GM18520 (cell line): ENCODE measurements at regions not wholly inside any gene's neighbourhood (a gene's known extent, or its start where the extent isn't known, plus 50 kb on each side); places are given as distances from the start of the nearest gene placed in this dataset.
"Not testable (repeated sequence)": the region's sequence is repeated elsewhere in the genome, so short reads cannot be mapped to it uniquely, and the experiment has no call there.

Source experiments
- ATAC-seq: cut with Tn5 transposase; IDR thresholded peaks from one replicate; pipeline ENCODE4 v1.9.1; 2021; ENCODE audit not compliant: unreplicated experiment

GRCh38 chr1:38758820-38759219 lies 100.8 kb downstream of the RRAGC start:
- no peak for ATAC-seq

- ATAC-seq, result no peak
These were observed 112.5 kb downstream of the RRAGC start for GRCh38 chr1:38746941-38747600.

DNA sequence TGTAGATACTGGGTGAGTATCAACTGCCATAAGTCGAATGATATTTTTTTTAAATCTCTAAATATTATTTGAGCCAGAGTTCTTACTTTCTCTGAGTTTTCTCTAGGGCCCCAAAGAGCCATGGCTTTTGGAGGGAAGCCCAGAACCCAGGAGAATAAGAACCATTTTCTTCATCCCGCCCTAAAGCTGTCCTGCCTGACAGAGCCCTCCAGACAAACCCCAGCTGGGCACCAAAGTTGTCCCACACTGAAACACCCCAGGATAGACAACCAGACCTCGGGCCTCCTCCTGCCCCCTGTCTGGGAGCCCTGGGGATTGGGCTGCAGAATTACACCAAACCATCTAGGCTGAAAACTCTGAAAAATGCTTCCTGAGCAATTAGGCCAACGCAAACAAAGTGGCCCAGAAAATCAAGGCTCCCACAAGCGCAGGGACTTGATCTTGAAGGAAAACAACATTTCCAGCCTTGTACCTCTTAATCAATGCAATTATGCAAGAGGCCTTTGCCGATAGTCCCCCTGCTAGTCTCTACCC lies 113.1 kb downstream of the RRAGC start:
- no peak for ATAC-seq

- ATAC-seq, result no peak
These were observed 113.8 kb downstream of the RRAGC start for GRCh38 chr1:38745476-38746401.

- ATAC-seq, result no peak
These were observed 114.9 kb downstream of the RRAGC start for GRCh38 chr1:38744452-38745350.

DNA sequence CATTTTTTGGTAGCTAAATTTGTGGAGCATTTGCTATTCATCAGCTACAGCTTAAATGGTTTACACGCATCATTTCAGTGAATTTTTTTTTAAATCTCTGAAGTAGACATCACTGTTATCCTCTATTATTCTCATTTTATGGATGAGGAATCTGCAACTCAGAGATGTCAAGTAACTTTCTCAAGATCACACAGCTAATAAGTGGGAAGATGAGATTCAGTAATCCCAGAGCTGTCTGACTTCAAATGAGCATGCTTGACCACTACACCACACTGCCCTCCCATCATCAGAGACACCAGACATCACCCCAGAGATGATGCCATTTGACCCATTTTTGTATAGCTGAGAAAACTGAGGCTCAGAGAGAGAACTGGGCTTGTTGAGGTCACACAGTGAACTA lies 116.4 kb downstream of the RRAGC start:
- ATAC-seq, result no peak

- no peak for ATAC-seq
These were observed 118.2 kb downstream of the RRAGC start for GRCh38 chr1:38741341-38741740.

- no peak for ATAC-seq
These were observed 119.1 kb downstream of the RRAGC start for GRCh38 chr1:38740487-38740886.

DNA sequence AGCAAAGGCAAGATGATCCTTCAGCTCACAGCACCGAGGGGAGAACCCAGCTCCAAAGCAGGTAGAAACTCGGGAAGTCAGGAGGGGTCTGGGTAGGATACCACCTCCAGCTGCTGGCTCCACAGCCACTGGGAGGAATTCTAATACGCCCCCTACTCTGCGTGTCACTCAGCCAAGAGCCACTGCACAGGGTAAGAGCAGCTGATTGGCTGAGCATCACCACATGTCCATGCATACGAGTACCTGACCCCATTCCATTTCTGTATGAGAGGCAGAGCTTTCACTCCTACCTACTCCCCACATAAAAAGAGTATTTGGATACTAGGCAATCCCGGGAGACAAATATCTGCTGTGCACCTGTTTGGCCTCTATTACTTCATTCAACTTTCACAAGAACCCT lies 121.4 kb downstream of the RRAGC start:
- no peak for ATAC-seq

GRCh38 chr1:38736399-38736798 lies 123.2 kb downstream of the RRAGC start:
- no peak for ATAC-seq

DNA sequence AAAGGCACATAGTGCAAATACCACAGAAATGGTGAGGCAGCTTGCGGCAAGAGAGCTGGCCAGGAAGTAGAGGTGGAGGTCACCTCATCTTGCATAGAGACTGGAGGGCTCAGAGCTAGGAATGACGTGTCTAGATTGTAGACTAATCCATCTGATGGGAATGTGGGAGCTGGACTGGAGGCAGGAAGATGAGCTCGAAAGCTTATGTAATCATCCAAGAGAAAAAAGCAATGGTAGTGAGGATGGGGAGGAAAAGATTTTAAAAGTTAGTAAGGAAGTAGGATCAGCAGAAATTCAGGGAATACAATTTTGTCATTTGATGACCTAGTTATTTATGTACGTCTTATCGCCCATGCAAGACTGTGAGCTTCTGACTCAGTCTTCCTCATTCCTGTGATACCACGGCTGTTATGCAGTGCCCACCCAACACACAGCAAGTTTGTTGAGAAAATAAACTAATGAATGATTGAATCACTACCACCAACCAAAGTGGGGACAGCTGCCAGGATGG lies 123.9 kb downstream of the RRAGC start:
- ATAC-seq, result no peak

DNA sequence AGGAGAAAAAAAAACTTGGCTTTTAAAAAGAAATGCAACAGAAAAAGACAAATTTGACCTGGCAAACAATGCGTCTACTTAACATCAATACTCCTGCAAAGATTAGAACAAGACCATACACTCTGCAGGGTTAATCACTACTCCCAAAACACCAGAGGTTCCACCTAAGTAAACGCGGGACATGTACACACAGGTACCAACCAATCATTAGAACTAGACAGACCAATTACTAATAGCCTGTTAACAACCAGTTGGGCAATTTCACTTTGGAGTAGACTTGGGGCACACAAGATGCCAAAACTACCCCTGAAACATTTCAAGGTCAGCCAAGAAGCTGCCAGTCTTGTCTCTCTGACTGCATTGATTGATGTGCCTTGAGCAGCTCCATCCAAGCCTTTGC lies 125.8 kb downstream of the RRAGC start:
- ATAC-seq, result no peak

DNA sequence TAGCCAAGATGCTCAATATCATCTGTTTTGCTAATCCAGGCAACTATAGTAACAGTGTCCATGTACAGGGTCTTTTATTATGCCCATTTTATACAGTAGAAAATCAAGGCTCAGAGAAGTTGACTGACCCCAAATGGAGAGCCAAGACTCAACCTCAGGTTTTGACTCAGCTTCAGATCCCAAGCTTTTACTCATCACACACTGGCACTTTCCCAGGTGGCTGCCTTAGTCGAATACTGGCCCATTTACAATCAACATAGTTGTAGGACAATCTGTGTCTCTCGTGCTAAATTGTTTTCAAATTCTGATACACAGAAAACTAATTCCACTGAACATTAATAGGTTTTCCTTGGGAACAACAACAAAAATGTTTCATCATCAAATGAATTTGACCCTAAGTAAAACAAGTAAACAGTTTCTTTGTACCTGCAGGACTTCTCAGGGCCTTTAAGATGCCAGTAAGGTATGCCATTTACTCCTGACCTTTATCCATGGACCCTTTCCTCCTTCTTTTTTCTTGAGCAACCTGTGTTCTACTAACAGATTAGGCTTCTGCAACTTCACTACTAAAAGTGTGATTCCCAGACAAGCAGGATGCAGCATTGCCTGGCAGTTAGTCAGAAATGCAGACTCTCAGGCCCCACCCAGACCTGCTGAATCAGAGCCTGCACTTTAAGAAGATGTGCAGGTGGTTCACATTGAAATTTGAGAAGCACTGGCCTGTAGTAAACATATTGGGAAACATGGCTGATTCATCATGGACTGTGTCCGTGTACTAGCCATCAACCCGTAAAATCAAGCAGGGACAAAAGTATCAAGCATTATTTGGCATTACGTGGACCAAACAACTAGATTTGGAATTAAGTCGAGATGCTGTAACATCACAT lies 128.8 kb downstream of the RRAGC start:
- no peak for ATAC-seq

- ATAC-seq, result no peak
These were observed 131.0 kb downstream of the RRAGC start for GRCh38 chr1:38728585-38728908.

- ATAC-seq, result no peak
These were observed 131.6 kb downstream of the RRAGC start for GRCh38 chr1:38727684-38728584.

DNA sequence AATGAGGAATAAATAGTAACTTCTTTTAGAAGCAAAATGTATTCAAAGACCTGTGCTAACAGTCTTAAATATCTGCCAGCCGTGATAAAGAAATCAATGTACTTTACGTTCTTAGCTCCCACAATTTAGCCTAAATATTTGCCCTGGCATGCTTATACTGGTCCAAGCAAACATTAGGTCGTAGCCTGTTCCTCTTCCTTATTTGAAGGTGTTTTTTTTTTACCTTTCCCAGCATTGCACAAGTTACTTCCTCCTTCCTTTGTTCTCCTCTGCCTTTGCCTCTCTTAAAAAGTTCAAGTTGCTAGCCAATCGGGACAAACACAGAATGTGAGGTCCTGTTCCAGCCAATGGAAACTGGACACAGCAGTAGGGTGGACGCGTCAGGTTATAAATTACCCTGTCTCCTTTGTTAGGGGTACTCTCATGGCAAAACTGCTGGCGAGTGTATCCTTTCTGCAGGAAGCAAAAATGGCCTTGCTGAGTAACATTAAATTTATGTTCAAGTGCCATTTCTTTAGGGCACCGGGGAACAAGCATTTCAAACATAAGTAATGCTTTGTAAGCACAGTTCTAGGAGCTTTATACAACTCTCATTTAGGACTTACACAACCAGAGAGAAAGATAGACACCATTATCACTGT lies 134.1 kb downstream of the RRAGC start:
- ATAC-seq, result not testable (repeated sequence)

GRCh38 chr1:38724160-38725131 lies 135.1 kb downstream of the RRAGC start:
- no peak for ATAC-seq
